Neural progenitor cell (in vitro differentiated cells): ENCODE measurements at regions not wholly inside any gene's neighbourhood (a gene's known extent, or its start where the extent isn't known, plus 50 kb on each side); places are given as distances from the start of the nearest gene placed in this dataset.

Source experiments
- EZH2 ChIP-seq: fragments of 200-600 bp; sonication (generic); IDR thresholded peaks from 2 replicates; pipeline ENCODE4 v1.6.1; 2017; ENCODE audit warnings: antibody characterized with exemption, mild to moderate bottlenecking, moderate library complexity
- TF ChIP-seq, protein P1 (sequence below): fragments of 200-600 bp; sonication (generic); IDR thresholded peaks from 2 replicates; pipeline ENCODE4 v1.5.1; 2017; ENCODE audit warnings: antibody characterized with exemption, mild to moderate bottlenecking

GRCh38 chr12:47417955-47418354, 287.9 kb downstream of the RPAP3 start:
- no peak for TF ChIP-seq EZH2
- TF ChIP-seq, protein P1, sequence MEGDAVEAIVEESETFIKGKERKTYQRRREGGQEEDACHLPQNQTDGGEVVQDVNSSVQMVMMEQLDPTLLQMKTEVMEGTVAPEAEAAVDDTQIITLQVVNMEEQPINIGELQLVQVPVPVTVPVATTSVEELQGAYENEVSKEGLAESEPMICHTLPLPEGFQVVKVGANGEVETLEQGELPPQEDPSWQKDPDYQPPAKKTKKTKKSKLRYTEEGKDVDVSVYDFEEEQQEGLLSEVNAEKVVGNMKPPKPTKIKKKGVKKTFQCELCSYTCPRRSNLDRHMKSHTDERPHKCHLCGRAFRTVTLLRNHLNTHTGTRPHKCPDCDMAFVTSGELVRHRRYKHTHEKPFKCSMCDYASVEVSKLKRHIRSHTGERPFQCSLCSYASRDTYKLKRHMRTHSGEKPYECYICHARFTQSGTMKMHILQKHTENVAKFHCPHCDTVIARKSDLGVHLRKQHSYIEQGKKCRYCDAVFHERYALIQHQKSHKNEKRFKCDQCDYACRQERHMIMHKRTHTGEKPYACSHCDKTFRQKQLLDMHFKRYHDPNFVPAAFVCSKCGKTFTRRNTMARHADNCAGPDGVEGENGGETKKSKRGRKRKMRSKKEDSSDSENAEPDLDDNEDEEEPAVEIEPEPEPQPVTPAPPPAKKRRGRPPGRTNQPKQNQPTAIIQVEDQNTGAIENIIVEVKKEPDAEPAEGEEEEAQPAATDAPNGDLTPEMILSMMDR = no peak
